ENCODE measurements at regions not wholly inside any gene's neighbourhood (a gene's known extent, or its start where the extent isn't known, plus 50 kb on each side); places are given as distances from the start of the nearest gene placed in this dataset.

GRCh38 chr2:126409850-126410249 lies 246.1 kb upstream of the GYPC start:
- TF ChIP-seq CTCF (IDR thresholded peaks at IDR 0.05; ENCODE audit: low read length), result no peak
- no peak for TF ChIP-seq EZH2 (IDR thresholded peaks at IDR 0.05; ENCODE audit: borderline replicate concordance, low read length)
